Chondrocyte (in vitro differentiated cells): ENCODE measurements at regions not wholly inside any gene's neighbourhood (a gene's known extent, or its start where the extent isn't known, plus 50 kb on each side); places are given as distances from the start of the nearest gene placed in this dataset.
A peak's percentile ranks its signal among the peaks of the same experiment; 100 is the strongest.

Experiments
- DNase-seq: peaks from one replicate; pipeline ENCODE4 v3.0.0; 2021; ENCODE audit warnings: mixed read lengths, low spot score
- H3K27ac Mint-ChIP-seq: one replicate; pipeline ENCODE4 v1.8.0; 2021; ENCODE audit warnings: mild to moderate bottlenecking, moderate library complexity, mixed read lengths; ENCODE audit not compliant: unreplicated experiment
- H3K27me3 Mint-ChIP-seq: 2 replicates; pipeline ENCODE4 v1.8.0; 2021; ENCODE audit warnings: low read depth, mixed read lengths
- H3K36me3 Mint-ChIP-seq: 2 replicates; pipeline ENCODE4 v1.8.0; 2021; ENCODE audit warnings: low read depth, mixed read lengths
- H3K4me1 Mint-ChIP-seq: 2 replicates; pipeline ENCODE4 v1.8.0; 2021; ENCODE audit warnings: low read depth, mild to moderate bottlenecking, mixed read lengths
- H3K4me3 Mint-ChIP-seq: one replicate; pipeline ENCODE4 v1.8.0; 2021; ENCODE audit warnings: mild to moderate bottlenecking, moderate library complexity, mixed read lengths; ENCODE audit not compliant: unreplicated experiment
- H3K9me3 Mint-ChIP-seq: 2 replicates; pipeline ENCODE4 v1.8.0; 2021; ENCODE audit warnings: low read depth, mixed read lengths
- TF ChIP-seq, protein P1 (sequence below): fragments of 200-600 bp; sonication (generic); IDR thresholded peaks from 2 replicates; pipeline ENCODE4 v1.5.0; 2021; ENCODE audit warnings: antibody characterized with exemption, mild to moderate bottlenecking, moderate library complexity

GRCh38 chr10:44054046-44054445 is 330.9 kb downstream of the CXCL12 start:
- TF ChIP-seq, protein P1, sequence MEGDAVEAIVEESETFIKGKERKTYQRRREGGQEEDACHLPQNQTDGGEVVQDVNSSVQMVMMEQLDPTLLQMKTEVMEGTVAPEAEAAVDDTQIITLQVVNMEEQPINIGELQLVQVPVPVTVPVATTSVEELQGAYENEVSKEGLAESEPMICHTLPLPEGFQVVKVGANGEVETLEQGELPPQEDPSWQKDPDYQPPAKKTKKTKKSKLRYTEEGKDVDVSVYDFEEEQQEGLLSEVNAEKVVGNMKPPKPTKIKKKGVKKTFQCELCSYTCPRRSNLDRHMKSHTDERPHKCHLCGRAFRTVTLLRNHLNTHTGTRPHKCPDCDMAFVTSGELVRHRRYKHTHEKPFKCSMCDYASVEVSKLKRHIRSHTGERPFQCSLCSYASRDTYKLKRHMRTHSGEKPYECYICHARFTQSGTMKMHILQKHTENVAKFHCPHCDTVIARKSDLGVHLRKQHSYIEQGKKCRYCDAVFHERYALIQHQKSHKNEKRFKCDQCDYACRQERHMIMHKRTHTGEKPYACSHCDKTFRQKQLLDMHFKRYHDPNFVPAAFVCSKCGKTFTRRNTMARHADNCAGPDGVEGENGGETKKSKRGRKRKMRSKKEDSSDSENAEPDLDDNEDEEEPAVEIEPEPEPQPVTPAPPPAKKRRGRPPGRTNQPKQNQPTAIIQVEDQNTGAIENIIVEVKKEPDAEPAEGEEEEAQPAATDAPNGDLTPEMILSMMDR, result no peak
- Mint-ChIP-seq H3K4me3 (no peak overlapping the region), H3K27me3 (peaks cover 10% of the 10 kb centered on the region)

DNA sequence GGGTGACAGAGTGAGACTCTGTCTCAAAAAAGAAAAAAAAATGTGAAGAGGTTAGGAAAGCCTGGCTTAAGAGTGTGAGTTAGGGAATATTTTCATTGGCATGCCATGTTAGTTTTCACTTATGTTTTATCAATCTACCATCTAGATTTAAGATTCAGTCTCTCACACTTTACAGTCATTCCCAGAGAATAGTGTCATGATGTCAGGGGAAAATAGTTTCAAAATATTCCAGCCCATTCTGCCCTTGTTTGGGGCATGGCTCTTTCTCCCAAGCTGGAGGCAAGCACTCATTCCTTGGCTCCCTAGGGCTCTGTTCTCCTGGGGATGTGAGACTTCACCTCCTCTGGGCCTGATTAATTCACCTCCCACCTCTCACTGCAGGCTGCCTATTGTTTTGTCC is 331.5 kb downstream of the CXCL12 start:
- no peak for DNase-seq
- Mint-ChIP-seq H3K27me3 (peaks cover 10% of the 10 kb centered on the region), H3K27ac (no peak overlapping the region), H3K4me3 (no peak overlapping the region), H3K9me3 (no peaks in the 10 kb centered on the region), H3K36me3 (no peaks in the 10 kb centered on the region), H3K4me1 (peaks cover 40% of the 10 kb centered on the region)
- TF ChIP-seq, protein P1, result no peak

More at GRCh38 chr10:44054046-44054445, 330.9 kb downstream of the CXCL12 start:
- H3K9me3 Mint-ChIP-seq, result no peaks in the 10 kb centered on the region
- no peak for DNase-seq
- H3K27ac Mint-ChIP-seq, result no peak overlapping the region
- no peaks in the 10 kb centered on the region for H3K36me3 Mint-ChIP-seq
- peaks cover 40% of the 10 kb centered on the region for H3K4me1 Mint-ChIP-seq

- Mint-ChIP-seq H3K9me3 (no peaks in the 10 kb centered on the region), H3K27me3 (peaks cover 10% of the 10 kb centered on the region), H3K4me3 (no peak overlapping the region), H3K36me3 (no peaks in the 10 kb centered on the region), H3K27ac (peak overlapping the region; percentile 46), H3K4me1 (peaks cover 45% of the 10 kb centered on the region)
- no peak for DNase-seq
- TF ChIP-seq, protein P1, result no peak
These were observed 333.1 kb downstream of the CXCL12 start for GRCh38 chr10:44051584-44052385.

GRCh38 chr10:44051091-44051490 is 333.8 kb downstream of the CXCL12 start:
- Mint-ChIP-seq H3K4me1 (peaks cover 49% of the 10 kb centered on the region), H3K9me3 (no peaks in the 10 kb centered on the region), H3K27me3 (peaks cover 4% of the 10 kb centered on the region), H3K4me3 (no peak overlapping the region), H3K36me3 (no peaks in the 10 kb centered on the region), H3K27ac (no peak overlapping the region)
- DNase-seq, result no peak
- TF ChIP-seq, protein P1, result no peak

DNA sequence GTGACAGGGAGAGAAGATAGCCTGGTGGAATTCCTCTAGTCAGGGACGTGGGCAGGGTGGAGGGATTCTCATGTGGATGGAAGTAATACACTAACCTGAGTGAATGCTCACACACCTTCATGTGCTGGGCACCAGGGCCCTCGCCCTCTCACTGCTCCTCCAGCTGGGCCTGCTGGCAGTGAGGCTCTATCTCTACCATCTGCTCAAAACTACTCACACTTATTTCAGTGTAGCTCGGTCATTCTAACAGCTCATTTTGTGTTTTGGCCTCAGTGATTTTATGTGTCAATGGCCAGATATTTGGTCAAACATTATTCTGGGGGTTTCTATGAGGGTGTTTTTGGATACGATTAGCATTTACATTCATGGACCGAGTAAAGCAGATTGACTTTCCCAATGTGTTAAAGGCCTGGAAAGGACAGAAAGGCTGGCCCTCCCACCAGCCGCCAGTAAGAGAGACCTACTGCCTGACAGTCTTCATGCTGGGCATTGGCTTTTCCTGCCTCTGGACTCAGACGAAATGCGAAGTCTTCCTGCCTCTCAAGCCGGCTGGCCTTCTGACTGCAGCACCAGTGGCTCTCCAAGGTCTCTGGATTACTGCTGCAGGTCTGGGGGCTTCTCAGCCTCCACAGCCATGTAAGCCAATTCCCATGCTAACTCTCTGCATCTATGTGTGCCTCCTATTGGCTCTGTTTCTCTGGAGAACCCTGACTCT is 335.4 kb downstream of the CXCL12 start:
- TF ChIP-seq, protein P1, result no peak
- H3K36me3 Mint-ChIP-seq, result no peaks in the 10 kb centered on the region
- H3K4me3 Mint-ChIP-seq, result no peak overlapping the region
- no peak overlapping the region for H3K27ac Mint-ChIP-seq
- no peak for DNase-seq
- no peaks in the 10 kb centered on the region for H3K9me3 Mint-ChIP-seq
- peaks cover 2% of the 10 kb centered on the region for H3K27me3 Mint-ChIP-seq
- H3K4me1 Mint-ChIP-seq, result peaks cover 59% of the 10 kb centered on the region
